ENCODE measurements at regions not wholly inside any gene's neighbourhood (a gene's known extent, or its start where the extent isn't known, plus 50 kb on each side); places are given as distances from the start of the nearest gene placed in this dataset.

GRCh38 chr17:36825113-36825512, 112.2 kb upstream of the LHX1 start:
- no peak for TF ChIP-seq POLR2A (IDR thresholded peaks at IDR 0.05; ENCODE audit: borderline replicate concordance, extremely low read depth, insufficient read depth, insufficient read length)
- no peak for TF ChIP-seq CTCF (IDR thresholded peaks at IDR 0.05 in 2 of 3, conservative IDR thresholded peaks at IDR 0.05 in 1 of 3; ENCODE audit: borderline replicate concordance in 1 of 3, insufficient read depth in 1 of 3, low read depth in 2 of 3, low read length in 2 of 3)
- TF ChIP-seq EZH2 (IDR thresholded peaks at IDR 0.05) = no peak
- no peak for TF ChIP-seq ZNF274 (IDR thresholded peaks at IDR 0.05; ENCODE audit: low read depth, low read length)
- TF ChIP-seq REST (IDR thresholded peaks at IDR 0.05; ENCODE audit: low read depth) = no peak
- no peak for TF ChIP-seq EZH2phosphoT487 (IDR thresholded peaks at IDR 0.05; ENCODE audit: borderline replicate concordance)
